GM12874 (cell line): ENCODE measurements at regions not wholly inside any gene's neighbourhood (a gene's known extent, or its start where the extent isn't known, plus 50 kb on each side); places are given as distances from the start of the nearest gene placed in this dataset.

Experiments
- CTCF ChIP-seq: IDR thresholded peaks from 2 replicates; pipeline ENCODE4 v1.5.1; 2011; ENCODE audit warnings: low read depth, mild to moderate bottlenecking, control low read depth, low read length, moderate library complexity; ENCODE audit not compliant: insufficient read depth

- TF ChIP-seq CTCF = no peak
Measured at GRCh38 chr7:24039991-24040624, 243.9 kb upstream of the NPY start.

- TF ChIP-seq CTCF = no peak
Measured at GRCh38 chr7:24042028-24042427, 242.0 kb upstream of the NPY start.

- no peak for TF ChIP-seq CTCF
Measured at GRCh38 chr7:24049296-24049695, 234.7 kb upstream of the NPY start.

- TF ChIP-seq CTCF = no peak
Measured at GRCh38 chr7:24050991-24051560, 232.9 kb upstream of the NPY start.

- TF ChIP-seq CTCF = no peak
Measured at GRCh38 chr7:24051651-24052050, 232.3 kb upstream of the NPY start.

GRCh38 chr7:24052572-24053260 is 231.3 kb upstream of the NPY start:
- no peak for TF ChIP-seq CTCF

GRCh38 chr7:24054236-24054635 is 229.8 kb upstream of the NPY start:
- no peak for TF ChIP-seq CTCF
